GM12873 (cell line): ENCODE measurements at regions not wholly inside any gene's neighbourhood (a gene's known extent, or its start where the extent isn't known, plus 50 kb on each side); places are given as distances from the start of the nearest gene placed in this dataset.

ENCODE experiments used
- CTCF ChIP-seq: IDR thresholded peaks from 2 replicates; pipeline ENCODE4 v1.5.1; 2012; ENCODE audit warnings: low read depth, mild to moderate bottlenecking, moderate library complexity, low read length, control low read depth; ENCODE audit not compliant: insufficient read depth; ENCODE audit errors: missing control alignments

- no peak for TF ChIP-seq CTCF
Observed at GRCh38 chr2:15814403-15814802, 125.9 kb upstream of the MYCN start.

- no peak for TF ChIP-seq CTCF
Observed at GRCh38 chr2:15814946-15815345, 125.4 kb upstream of the MYCN start.

- no peak for TF ChIP-seq CTCF
Observed at GRCh38 chr2:15816226-15816625, 124.1 kb upstream of the MYCN start.

GRCh38 chr2:15816674-15817406 is 123.5 kb upstream of the MYCN start:
- TF ChIP-seq CTCF: no peak

GRCh38 chr2:15817748-15818147 is 122.6 kb upstream of the MYCN start:
- no peak for TF ChIP-seq CTCF

GRCh38 chr2:15818318-15818753 is 122.0 kb upstream of the MYCN start:
- TF ChIP-seq CTCF: no peak

GRCh38 chr2:15818881-15819280 is 121.5 kb upstream of the MYCN start:
- TF ChIP-seq CTCF: no peak
